ENCODE measurements at regions not wholly inside any gene's neighbourhood (a gene's known extent, or its start where the extent isn't known, plus 50 kb on each side); places are given as distances from the start of the nearest gene placed in this dataset.

- DNase-seq (ENCODE audit: low spot score) = no peak
Measured at GRCh38 chr15:36527235-36528162, 51.9 kb upstream of the CDIN1 start.

- no peak for DNase-seq (ENCODE audit: low spot score)
Measured at GRCh38 chr15:36529296-36530011, 50.0 kb upstream of the CDIN1 start.
